ENCODE measurements at regions not wholly inside any gene's neighbourhood (a gene's known extent, or its start where the extent isn't known, plus 50 kb on each side); places are given as distances from the start of the nearest gene placed in this dataset.

GRCh38 chr16:86382774-86383407, 127.4 kb upstream of the FOXF1 start:
- TF ChIP-seq CTCF (conservative IDR thresholded peaks at IDR 0.05; ENCODE audit: low read depth, low read length) = no peak
- no peak for TF ChIP-seq EZH2phosphoT487 (IDR thresholded peaks at IDR 0.05; ENCODE audit: borderline replicate concordance, low read length)

Data from PC-3 (cell line).